NOMO-1 treated with dmso at 0.1 percent for 144 hours (cell line): ENCODE measurements at regions not wholly inside any gene's neighbourhood (a gene's known extent, or its start where the extent isn't known, plus 50 kb on each side); places are given as distances from the start of the nearest gene placed in this dataset.

ENCODE experiments used
- DNase-seq: peaks from one replicate; lab custom pipeline; 2025; ENCODE audit not compliant: unreplicated experiment; lab: John Stamatoyannopoulos, UW

DNA sequence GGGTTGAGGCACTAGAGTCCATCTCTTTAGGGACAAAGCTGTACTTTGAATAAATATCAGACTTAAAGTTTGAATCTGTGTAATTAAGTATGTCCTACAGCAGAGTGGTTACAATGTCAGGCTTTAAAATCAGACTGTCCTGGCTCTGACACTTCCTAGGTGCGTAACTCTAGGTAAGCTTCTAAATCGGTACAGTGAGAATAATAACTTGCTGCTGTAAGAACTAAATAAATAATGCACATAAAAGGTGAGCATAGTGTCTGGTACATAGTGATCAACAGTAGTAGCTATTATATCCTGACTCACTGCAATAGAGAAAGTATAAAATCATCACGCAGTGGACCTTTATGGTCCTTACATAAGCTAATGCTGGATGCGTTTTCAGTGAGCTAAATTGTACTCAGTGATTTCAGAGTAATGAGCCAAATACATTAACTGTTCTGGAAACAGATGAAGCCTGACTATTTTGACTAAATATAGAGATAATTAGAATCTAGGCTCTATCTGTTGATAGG, 72.2 kb upstream of the PDK4 start:
- no peak for DNase-seq

DNA sequence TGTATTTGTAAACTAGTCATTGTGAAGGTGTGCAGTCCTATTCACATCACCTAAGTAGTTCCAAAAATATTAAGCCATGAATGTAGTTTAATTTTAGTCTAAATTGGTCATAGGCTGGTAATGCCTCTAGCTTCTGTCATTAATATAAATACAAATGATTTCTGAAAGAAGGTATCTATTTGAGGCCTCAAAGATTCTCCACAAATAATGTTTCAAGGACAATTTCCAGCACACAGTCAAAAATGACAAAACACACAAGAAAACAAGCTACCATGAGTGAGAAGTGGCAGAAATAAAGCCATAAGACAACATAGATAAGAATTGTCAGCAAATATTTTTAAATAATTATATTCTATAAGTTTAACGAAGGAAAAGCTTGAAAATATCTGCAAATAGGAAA, 66.7 kb upstream of the PDK4 start:
- no peak for DNase-seq

DNA sequence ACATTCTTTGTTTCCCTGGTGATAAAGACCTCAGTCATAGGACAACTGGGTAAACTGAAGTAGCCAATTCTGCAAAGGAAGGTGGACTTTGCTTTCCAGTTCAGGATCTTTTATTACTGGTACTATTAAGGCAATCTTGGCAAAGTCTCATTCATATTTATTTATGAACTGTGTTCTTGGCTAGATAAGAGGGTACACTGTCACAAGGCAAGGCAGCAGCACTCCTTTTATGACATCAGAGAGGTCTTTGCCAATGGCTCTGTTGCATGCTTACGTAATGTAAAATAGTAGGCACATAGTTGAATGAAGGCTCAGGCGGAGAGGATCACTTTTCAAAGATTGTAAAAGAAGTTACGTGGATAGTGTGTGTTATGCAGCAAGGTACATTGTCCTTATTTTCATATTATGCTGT, 63.7 kb upstream of the PDK4 start:
- no peak for DNase-seq

DNA sequence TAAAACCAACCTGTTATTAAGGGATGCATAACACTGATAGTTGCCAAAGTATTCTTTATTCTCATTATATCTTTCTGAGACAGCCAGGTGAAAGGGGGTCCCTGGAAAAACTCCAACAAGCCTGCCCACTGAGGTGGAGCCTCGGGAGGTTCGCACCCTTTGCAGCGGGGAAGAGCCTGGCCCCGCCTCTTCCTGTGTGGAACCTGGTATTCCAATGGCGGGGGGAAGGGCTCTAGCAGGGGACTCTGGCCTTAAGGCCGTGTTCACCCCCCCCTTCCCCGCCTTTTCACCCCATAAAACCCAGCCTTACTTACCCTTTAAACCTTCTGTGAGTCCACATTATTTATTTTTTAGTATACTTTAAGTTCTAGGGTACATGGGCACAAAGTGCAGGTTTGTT, 62.4 kb upstream of the PDK4 start:
- no peak for DNase-seq

DNA sequence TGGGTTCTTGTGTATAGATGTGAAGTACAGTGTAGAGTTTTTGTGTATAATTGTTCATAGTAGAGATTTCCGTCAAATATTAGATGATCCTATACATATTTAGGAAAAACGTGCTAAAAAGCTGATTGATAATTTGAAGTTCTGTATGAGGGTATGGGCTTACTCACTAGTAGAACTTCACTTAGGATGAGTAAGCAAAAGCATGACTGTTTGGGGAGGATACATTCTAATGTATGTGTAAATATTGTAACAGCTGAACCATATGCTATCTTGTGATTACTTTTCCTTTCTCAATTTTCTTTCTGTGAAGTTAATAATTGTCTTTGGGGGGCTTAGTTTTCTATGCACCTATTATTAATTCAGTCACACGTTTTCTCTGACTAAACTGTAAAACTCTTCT, 53.2 kb upstream of the PDK4 start:
- no peak for DNase-seq

DNA sequence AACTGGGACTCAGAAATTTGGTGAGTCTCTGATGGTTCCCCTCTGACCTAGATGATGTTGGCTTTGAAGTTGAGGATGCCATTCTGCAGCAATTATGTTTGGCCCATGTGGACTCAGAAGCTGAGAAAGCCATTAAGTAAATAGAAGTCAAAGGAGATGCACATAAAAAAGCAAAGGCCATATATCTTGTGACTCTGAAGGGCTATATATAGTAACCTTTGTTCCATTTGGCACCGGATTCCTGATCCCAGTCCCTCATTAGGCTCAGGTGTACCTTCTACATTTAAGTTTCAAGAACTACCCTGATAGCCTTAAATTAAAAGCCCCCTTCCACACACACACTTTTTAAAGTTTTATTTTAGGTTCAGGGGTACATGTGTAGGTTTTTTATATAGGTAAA, 50.0 kb upstream of the PDK4 start:
- no peak for DNase-seq
